ENCODE measurements at regions not wholly inside any gene's neighbourhood (a gene's known extent, or its start where the extent isn't known, plus 50 kb on each side); places are given as distances from the start of the nearest gene placed in this dataset.

DNA sequence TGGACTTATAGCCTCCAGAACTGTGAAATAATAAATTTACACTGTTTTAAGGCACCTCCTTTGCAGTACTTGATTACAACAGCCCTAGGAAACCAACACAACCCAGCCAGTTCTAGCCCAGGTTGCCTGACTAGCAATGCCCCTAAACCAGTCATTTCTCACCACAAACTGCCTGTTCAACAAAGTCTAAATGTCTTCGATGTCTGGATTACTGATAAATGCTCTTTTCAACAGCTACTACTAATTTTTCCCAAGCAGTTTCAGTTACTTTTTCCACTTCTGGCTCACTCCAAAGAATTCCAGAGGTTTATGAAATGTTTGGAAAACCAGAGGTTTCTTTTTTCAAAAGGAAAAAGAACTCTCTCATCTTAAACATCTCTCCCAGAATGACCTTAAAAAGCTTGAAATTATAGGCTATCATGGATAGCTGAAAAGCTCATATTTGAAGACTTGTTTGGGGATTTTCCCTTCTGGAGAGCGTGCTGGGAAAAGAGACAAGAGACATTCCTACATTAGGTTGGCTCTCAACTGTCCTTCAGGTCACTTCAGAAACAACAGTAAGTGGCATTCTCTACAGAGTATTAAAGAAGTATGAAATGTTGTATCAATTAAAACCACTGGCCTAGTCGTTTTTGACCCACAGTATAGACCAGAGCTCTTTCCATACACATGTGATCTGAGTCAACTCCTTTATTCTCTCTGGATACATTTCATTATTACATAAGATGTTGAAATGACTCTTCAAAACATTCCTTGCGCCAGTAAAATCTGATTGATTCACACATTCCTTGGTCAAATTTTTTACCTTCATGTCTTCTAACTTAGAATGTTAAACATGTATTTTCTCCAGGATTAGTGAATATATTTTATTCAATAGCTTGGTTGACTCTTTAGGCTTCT lies 265.9 kb downstream of the COL12A1 start:
- TF ChIP-seq, protein P1, sequence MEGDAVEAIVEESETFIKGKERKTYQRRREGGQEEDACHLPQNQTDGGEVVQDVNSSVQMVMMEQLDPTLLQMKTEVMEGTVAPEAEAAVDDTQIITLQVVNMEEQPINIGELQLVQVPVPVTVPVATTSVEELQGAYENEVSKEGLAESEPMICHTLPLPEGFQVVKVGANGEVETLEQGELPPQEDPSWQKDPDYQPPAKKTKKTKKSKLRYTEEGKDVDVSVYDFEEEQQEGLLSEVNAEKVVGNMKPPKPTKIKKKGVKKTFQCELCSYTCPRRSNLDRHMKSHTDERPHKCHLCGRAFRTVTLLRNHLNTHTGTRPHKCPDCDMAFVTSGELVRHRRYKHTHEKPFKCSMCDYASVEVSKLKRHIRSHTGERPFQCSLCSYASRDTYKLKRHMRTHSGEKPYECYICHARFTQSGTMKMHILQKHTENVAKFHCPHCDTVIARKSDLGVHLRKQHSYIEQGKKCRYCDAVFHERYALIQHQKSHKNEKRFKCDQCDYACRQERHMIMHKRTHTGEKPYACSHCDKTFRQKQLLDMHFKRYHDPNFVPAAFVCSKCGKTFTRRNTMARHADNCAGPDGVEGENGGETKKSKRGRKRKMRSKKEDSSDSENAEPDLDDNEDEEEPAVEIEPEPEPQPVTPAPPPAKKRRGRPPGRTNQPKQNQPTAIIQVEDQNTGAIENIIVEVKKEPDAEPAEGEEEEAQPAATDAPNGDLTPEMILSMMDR (IDR thresholded peaks at IDR 0.05): no peak
- TF ChIP-seq POLR2AphosphoS5 (IDR thresholded peaks at IDR 0.05) (no peak), POLR2A (IDR thresholded peaks at IDR 0.05) (no peak)

Measured in stomach (tissue), 4 donors.